Endothelial cell of umbilical vein (primary cell): ENCODE measurements at regions not wholly inside any gene's neighbourhood (a gene's known extent, or its start where the extent isn't known, plus 50 kb on each side); places are given as distances from the start of the nearest gene placed in this dataset.

ENCODE experiments used
- BruUV-seq: library from RNA; stranded (reverse); fragments of 400-500 nt; replicated peaks from 2 replicates; lab custom pipeline; 2021; lab: Mats Ljungman, UMichigan
- CTCF ChIA-PET: fragments of 300-600, 350-600 bp; sonication (Branson Sonifier 250); formaldehyde crosslinking; loops from one replicate; lab custom pipeline; 2021; ENCODE audit warnings: antibody characterized with exemption, inconsistent platforms; lab: Charles Lee
- POLR2A ChIA-PET: fragments of 300-600, 350-600 bp; sonication (Branson Sonifier 250); formaldehyde crosslinking; loops from one replicate; lab custom pipeline; 2021; ENCODE audit warnings: antibody characterized with exemption, inconsistent platforms; lab: Charles Lee
- DNase-seq: peaks from one replicate; pipeline ENCODE4 v3.0.0-alpha.2; 2011; ENCODE audit warnings: low read depth, low spot score
- FAIRE-seq: peaks from 2 replicates; lab custom pipeline; 2011; peaks lifted over from hg19 to GRCh38; lab: Jason Lieb, UNC
- H2AFZ ChIP-seq: 2 replicates; pipeline ENCODE4 v1.6.0; 2012; ENCODE audit warnings: low read depth, low read length, control low read depth, inconsistent platforms
- H3K27ac ChIP-seq: 2 replicates; pipeline ENCODE4 v1.5.1; 2011; ENCODE audit warnings: low read depth, mild to moderate bottlenecking, control low read depth, low read length, moderate library complexity; ENCODE audit not compliant: insufficient read depth
- H3K27me3 ChIP-seq, 2 experiments: 2 replicates each; pipeline versions ENCODE4 v1.6.0 to v1.6.1; 2011; ENCODE audit warnings: low read length in 2 of 2, mixed read lengths in 1 of 2; ENCODE audit not compliant: control insufficient read depth in 2 of 2, insufficient read depth in 2 of 2
- H3K36me3 ChIP-seq, 2 experiments: 2 replicates in 1 of 2; 3 replicates in 1 of 2; pipeline ENCODE4 v1.5.1; 2011; ENCODE audit warnings: low read length in 2 of 2, mild to moderate bottlenecking in 1 of 2, moderate library complexity in 1 of 2; ENCODE audit not compliant: control insufficient read depth in 2 of 2, insufficient read depth in 2 of 2; ENCODE audit errors: extremely low read depth in 1 of 2
- H3K4me1 ChIP-seq: 3 replicates; pipeline ENCODE4 v1.5.1; 2011; ENCODE audit warnings: mild to moderate bottlenecking, low read length; ENCODE audit not compliant: control insufficient read depth, insufficient read depth; ENCODE audit errors: extremely low read depth
- H3K4me2 ChIP-seq: 2 replicates; pipeline ENCODE4 v1.6.1; 2011; ENCODE audit warnings: low read length, control low read depth, mixed read lengths; ENCODE audit not compliant: insufficient read depth
- H3K4me3 ChIP-seq, 3 experiments: fragments of 200-600 bp in 1 of 3; sonication (generic), shearing (Covaris generic) in 1 of 3; replicated peaks in 1 of 3; 2 replicates each; pipeline ENCODE4 v1.5.1; 2011 to 2016; ENCODE audit warnings: control low read depth in 3 of 3, low read length in 3 of 3, mild to moderate bottlenecking in 2 of 3, inconsistent platforms in 1 of 3, low read depth in 1 of 3, moderate library complexity in 1 of 3; ENCODE audit not compliant: insufficient read depth in 1 of 3
- H3K79me2 ChIP-seq: 2 replicates; pipeline ENCODE4 v1.6.0; 2012; ENCODE audit warnings: low read length, inconsistent platforms; ENCODE audit not compliant: control insufficient read depth, insufficient read depth
- H3K9ac ChIP-seq: replicated peaks from 2 replicates; pipeline ENCODE3; 2011; ENCODE audit warnings: low read length, control low read depth; ENCODE audit not compliant: insufficient read depth; ENCODE audit errors: extremely low read depth
- H3K9me1 ChIP-seq: replicated peaks from 3 replicates; pipeline ENCODE4 v1.6.0; 2011; ENCODE audit warnings: mild to moderate bottlenecking, low read length; ENCODE audit not compliant: control insufficient read depth, insufficient read depth; ENCODE audit errors: extremely low read depth
- H3K9me3 ChIP-seq: replicated peaks from 2 replicates; pipeline ENCODE4 v1.5.1; 2012; ENCODE audit warnings: low read length, inconsistent platforms; ENCODE audit not compliant: control insufficient read depth, insufficient read depth
- H4K20me1 ChIP-seq: replicated peaks from 2 replicates; pipeline ENCODE3; 2011; ENCODE audit warnings: mild to moderate bottlenecking, low read length; ENCODE audit not compliant: control insufficient read depth, insufficient read depth; ENCODE audit errors: extremely low read depth
- EZH2 ChIP-seq: IDR thresholded peaks from 2 replicates; pipeline ENCODE4 v1.6.1; 2012; ENCODE audit warnings: borderline replicate concordance, low read depth, mild to moderate bottlenecking, moderate library complexity, low read length, inconsistent platforms; ENCODE audit not compliant: severe bottlenecking
- FOS ChIP-seq: IDR thresholded peaks from 2 replicates; pipeline ENCODE4 v1.6.1; 2011; ENCODE audit warnings: mild to moderate bottlenecking, low read length, moderate library complexity, borderline replicate concordance; ENCODE audit not compliant: insufficient read depth
- GATA2 ChIP-seq: IDR thresholded peaks from 2 replicates; pipeline ENCODE4 v1.7.0; 2011; ENCODE audit warnings: low read depth, mild to moderate bottlenecking, moderate library complexity, mixed read lengths, low read length; ENCODE audit not compliant: insufficient read length, insufficient read depth
- JUN ChIP-seq: IDR thresholded peaks from 2 replicates; pipeline ENCODE4 v1.6.1; 2011; ENCODE audit warnings: borderline replicate concordance, low read depth; ENCODE audit not compliant: insufficient read length, insufficient read depth
- MYC ChIP-seq: IDR thresholded peaks from one replicate; pipeline ENCODE4 v1.6.1; 2011; ENCODE audit warnings: mild to moderate bottlenecking, low read depth, low read length
- POLR2A ChIP-seq: IDR thresholded peaks from 2 replicates; pipeline ENCODE4 v1.6.1; 2012; ENCODE audit warnings: low read depth, mild to moderate bottlenecking, control low read depth, low read length
- POLR2AphosphoS5 ChIP-seq: IDR thresholded peaks from 2 replicates; pipeline ENCODE4 v1.6.1; 2012; ENCODE audit warnings: low read depth, mild to moderate bottlenecking, control low read depth, low read length, moderate library complexity; ENCODE audit not compliant: insufficient read depth
- dilution Hi-C: fragments of 300-500 bp; cut with MboI; formaldehyde crosslinking; loops from one replicate; pipeline ENCODE4 v1.15.0; 2019; ENCODE audit warnings: low sequenced_read_pairs; ENCODE audit not compliant: extremely low pct_ligation_motif_present
- intact Hi-C: fragments of 100-400 bp; cut with micrococcal nuclease; formaldehyde crosslinking; loops from one replicate; pipeline ENCODE4 v1.10.0; 2022
- TF ChIP-seq, protein P1 (sequence below), 2 donors: IDR thresholded peaks; 1 replicate in 1 of 2; 2 replicates in 1 of 2; pipeline ENCODE4 v1.5.1; 2011; ENCODE audit warnings: low read length in 2 of 2, mild to moderate bottlenecking in 2 of 2, moderate library complexity in 2 of 2, control low read depth in 1 of 2, inconsistent platforms in 1 of 2, low read depth in 1 of 2; ENCODE audit not compliant: insufficient read depth in 1 of 2; ENCODE audit errors: extremely low read depth in 1 of 2
- TF ChIP-seq, protein P2 (sequence below): IDR thresholded peaks from 2 replicates; pipeline ENCODE4 v1.6.1; 2011; ENCODE audit not compliant: insufficient read depth, insufficient read length

DNA sequence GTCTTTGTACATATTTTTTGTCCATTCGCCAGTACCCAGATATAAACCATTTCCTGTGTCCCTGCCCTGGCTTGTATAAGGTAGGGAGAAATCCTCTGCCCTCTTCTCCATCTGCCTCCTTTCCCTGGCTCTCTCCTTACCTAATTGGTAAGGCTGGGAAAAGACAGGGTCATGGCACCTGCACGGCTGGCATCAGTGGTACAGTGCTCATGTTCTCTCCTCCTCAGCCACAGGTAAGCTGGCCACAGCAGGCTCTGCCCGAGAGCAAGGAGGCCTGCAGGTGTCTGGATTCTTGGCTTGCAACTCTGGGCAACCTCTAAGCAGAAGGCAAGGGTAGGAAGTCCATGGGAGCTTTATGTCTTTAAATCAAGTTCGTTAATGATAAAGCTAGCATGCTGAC is 419.9 kb downstream of the BUD13 start:
- Histone ChIP-seq H2AFZ (no peak overlapping the region), H3K4me2 (no peak overlapping the region), H3K27ac (no peak overlapping the region), H3K4me1 (peaks cover 5% of the 10 kb centered on the region), H3K9me3 (no peaks in the 10 kb centered on the region), H3K79me2 (no peaks in the 10 kb centered on the region), H3K4me3 (no peak overlapping the region), H3K27me3 (no peaks in the 10 kb centered on the region), H3K9me1 (no peaks in the 10 kb centered on the region), H3K9ac (no peak overlapping the region), H3K36me3 (no peaks in the 10 kb centered on the region), H4K20me1 (no peaks in the 10 kb centered on the region)
- dilution Hi-C loops, result no loop called here
- intact Hi-C loops, result no loop called here
- TF ChIP-seq POLR2AphosphoS5 (no peak), POLR2A (no peak), JUN (no peak), MYC (no peak), FOS (no peak), EZH2 (no peak), GATA2 (no peak)
- TF ChIP-seq, protein P1, sequence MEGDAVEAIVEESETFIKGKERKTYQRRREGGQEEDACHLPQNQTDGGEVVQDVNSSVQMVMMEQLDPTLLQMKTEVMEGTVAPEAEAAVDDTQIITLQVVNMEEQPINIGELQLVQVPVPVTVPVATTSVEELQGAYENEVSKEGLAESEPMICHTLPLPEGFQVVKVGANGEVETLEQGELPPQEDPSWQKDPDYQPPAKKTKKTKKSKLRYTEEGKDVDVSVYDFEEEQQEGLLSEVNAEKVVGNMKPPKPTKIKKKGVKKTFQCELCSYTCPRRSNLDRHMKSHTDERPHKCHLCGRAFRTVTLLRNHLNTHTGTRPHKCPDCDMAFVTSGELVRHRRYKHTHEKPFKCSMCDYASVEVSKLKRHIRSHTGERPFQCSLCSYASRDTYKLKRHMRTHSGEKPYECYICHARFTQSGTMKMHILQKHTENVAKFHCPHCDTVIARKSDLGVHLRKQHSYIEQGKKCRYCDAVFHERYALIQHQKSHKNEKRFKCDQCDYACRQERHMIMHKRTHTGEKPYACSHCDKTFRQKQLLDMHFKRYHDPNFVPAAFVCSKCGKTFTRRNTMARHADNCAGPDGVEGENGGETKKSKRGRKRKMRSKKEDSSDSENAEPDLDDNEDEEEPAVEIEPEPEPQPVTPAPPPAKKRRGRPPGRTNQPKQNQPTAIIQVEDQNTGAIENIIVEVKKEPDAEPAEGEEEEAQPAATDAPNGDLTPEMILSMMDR (IDR thresholded peaks at IDR 0.05; ENCODE audit: extremely low read depth in 1 of 2, insufficient read depth in 1 of 2, low read depth in 1 of 2, low read length in 2 of 2), result no peak
- TF ChIP-seq, protein P2, sequence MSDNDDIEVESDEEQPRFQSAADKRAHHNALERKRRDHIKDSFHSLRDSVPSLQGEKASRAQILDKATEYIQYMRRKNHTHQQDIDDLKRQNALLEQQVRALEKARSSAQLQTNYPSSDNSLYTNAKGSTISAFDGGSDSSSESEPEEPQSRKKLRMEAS, result no peak
- DNase-seq, result no peak
- no TSS peak for BruUV-seq
- ChIA-PET POLR2A (no interaction called here), CTCF (no interaction called here)
- no peak for FAIRE-seq
